Kidney glomerular epithelial cell (primary cell): ENCODE measurements at regions not wholly inside any gene's neighbourhood (a gene's known extent, or its start where the extent isn't known, plus 50 kb on each side); places are given as distances from the start of the nearest gene placed in this dataset.
A peak's percentile ranks its signal among the peaks of the same experiment; 100 is the strongest.

Experiments
- DNase-seq: peaks from one replicate; lab custom pipeline; 2025; lab: John Stamatoyannopoulos, UW

DNA sequence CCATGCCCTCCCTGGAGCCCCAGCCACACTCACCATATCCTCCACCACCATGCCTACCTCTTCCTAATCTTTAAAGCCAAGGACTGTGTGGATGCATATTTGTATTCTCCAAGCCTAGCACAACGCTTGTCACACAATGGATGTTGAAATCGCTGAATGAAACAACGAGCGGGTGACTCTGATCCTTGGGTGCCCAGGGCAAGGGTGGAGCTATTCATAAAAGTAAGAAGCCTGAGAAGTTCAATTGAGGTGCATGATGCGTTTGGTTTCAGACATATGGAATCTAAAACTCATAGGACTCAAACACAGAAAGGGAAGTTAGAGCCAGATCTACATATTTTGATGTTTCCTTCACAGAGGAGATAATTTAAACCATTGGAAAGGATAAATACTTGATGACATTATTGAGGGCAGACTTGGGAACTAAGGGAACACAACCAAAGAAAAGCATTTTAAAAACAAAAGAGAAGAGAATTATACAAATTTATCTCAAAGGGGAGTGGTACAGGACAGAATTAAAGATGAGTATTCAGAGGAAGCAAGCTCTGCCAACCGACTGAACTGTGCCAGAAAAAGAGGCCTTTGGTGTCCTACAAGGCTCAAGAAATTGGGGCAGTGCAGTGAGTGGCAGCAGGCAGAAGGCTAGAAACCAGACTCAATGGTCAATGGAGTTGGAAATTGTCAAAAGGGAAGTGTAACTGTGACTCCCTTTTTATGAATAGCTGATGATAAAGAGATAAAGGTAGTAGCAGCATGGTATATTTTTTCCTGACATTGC is 200.6 kb upstream of the NCKAP5 start:
- DNase-seq: no peak

DNA sequence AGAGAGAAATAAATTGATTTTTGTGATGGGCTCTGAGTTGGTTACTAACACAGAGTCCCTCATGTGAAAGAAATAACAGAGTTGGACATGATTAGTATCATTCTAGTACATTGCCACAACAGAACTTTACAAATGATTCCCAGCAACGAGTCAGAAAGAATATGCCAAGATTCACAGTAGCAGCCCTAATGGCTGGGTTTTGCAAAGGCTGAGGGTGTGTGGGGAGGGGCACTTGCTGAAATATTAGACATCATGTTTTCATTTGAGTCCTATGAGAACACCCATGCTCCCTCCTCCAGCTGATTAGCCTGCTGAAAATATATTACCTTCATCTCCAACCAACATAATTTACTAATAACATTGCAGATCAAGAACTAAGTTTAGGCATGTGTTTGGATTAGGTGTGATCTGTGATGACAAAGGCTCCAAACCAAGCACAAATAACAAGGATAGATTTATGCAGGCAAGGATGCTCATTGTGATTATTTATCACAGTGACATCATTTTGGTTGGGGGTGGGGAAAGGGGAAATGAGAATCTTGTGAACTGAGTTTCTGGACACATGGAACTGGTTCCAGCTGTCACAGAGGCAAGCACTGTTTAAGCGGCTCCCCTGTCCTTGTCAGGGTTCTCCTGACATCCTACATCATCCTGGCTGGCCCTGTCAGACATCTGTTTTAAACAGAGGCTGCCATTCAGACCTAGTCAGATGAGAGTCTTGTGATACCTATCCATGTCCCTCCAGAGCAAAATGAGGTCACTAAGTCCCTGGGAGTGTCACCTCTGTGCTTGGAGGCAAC is 205.8 kb upstream of the NCKAP5 start:
- DNase-seq: no peak

DNA sequence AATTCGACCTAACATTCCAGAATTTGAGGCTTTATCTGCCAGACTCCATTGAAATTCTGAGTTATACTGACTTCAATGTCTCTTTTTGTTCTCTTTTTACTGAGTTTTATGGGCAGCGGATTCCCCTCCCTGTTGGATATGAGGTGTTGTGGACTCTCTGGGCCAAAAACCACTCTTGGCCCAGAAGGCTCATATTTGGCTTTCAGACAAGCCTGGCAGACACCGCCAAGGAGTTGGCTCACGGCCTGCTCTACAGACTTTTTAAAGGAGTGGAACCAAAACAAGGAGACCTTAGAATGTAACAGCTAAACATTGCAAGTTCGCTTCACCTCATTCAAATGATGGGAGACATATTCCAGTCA is 206.4 kb upstream of the NCKAP5 start:
- no peak for DNase-seq

DNA sequence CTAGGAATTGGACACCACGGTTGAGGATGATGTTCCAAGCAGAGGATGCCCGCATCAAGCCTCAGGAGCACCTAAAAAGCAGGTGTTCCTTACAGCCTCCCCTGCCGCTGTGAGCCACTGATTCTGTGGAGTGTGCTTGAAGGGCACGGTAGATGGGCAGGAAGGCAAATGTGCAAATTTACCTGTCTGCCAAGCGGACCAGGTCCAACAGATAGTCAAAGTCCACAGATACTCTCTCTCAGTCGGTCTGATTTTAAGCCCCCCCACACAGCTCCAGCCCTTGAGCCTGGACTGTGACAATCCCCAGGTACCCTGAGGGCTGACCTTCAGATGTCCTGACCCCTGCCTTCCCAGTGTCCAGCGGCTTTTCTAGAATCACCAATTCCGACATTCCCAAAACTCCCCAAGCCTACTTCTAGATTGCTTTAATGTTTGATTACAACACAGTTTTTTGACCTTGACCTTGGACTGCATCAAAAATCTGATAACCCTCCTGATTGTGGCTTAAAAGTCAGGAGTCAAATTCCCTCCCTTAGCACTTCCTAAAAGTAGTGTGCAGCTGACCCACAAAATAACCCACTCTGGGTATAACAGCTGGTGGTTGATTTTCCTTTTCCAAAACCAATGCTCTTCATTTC is 208.8 kb upstream of the NCKAP5 start:
- no peak for DNase-seq

DNA sequence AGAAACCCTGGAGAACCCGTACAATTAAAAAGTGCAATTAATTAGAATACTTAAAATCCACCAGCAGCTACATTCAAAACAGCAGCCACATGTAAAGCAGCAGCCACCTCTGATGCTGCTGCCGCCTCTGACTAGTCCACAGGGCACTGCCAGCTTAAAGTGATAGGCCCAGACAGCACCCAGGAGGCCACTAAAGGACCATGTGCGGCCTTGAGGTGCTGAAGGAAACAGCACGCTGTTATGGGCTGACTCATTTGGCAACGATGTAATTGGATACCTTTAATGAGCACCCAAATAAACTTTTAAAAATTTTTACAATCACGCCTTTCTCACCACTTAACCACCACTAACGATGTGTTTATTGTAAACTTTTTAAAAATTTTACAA is 209.3 kb upstream of the NCKAP5 start:
- DNase-seq: no peak

DNA sequence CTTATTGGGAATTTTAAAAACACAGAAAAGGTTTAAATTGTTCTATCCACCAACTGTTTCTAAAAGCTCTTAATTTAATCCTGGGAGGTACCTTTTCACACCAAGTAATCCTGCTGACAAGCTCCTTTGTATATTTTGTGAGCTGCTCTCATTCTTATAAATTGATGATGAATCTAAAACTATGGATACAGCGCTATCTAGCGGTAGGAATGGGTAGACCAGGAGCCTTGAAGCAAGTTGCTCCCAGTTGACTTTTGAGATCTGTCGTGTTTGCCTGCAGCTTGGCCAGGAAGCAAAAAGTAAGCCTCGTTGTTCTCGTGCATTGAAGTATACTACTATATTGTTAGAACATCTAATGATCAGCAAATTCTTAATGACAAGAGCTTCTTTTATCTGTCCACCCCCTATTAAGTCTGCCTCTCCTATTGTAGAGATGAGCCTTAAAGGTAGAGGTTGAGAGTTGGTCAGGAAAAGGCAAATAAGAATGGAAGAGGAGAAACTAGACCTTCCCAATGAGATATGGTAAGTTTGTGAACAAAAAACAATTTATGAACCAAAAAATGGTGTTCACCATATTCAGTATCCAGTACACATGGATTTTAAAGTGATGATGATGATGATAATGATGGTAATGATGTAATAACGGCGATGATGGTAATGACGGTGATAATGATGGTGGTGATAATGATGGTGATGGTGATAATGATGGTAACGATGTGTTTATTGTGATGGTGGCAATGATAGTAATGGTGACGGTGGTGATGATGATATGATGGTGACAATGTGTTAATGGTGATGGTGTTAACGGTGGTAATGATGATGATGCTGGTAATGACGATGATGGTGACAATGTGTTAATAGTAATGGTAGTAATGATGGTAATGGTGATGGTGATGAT is 212.1 kb upstream of the NCKAP5 start:
- DNase-seq: peak; percentile 90

DNA sequence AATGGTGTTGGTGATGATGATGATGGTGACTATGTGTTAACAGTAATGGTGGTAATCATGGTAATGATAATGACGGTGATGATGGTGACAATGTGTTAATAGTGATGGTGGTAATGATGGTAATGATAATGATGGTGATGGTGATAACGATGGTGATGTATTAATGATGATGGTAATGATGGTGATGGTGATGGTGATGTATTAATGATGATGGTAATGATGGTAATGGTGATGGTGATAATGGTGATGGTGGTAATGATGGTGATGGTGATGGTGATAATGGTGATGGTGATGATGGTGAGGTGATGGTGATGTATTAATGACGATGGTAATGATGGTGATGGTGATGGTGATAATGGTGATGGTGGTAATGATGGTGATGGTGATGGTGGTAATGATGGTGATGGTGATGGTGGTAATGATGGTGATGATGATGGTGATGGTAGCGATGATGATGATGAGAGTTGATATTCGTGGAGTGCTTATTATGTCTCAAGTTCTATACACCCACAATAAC is 212.8 kb upstream of the NCKAP5 start:
- DNase-seq: no peak

DNA sequence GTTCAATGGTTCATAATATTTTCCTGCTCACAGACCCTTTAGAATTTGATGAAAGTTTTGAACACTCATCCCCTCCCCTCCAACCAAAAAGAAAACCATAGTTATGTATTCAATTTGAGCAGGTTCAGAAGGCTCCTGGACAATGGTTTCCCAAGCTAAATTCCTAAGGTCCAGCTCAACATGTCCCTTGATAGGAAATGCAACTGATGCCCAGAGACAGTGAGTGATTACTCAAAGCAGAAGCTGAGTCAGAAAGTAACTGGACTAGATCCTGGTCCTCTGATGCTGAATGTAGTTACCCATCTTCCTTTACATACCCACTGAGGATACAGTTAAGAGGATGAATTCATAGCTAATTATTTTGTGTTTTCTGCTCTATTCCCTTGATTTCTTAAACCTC is 218.9 kb upstream of the NCKAP5 start:
- peak; percentile 5 for DNase-seq

DNA sequence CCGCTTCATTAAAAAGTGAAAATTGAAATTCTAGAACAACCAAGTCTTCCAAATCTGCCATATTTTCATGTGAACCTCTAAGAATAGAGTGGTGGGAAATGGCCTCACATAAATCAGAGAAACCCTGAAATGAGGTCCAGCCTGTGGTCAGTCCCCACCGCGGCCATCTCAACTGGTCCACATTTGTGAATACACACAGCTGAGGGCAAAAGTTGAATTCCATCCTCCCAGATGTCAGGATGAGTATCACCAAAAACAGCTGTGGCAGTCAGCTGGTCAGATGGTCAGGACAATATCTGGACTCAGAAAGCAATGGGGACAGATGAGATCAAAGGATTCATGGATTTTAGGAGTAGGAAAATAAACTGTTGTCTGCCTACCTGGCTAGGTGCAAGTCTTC is 219.4 kb upstream of the NCKAP5 start:
- no peak for DNase-seq

DNA sequence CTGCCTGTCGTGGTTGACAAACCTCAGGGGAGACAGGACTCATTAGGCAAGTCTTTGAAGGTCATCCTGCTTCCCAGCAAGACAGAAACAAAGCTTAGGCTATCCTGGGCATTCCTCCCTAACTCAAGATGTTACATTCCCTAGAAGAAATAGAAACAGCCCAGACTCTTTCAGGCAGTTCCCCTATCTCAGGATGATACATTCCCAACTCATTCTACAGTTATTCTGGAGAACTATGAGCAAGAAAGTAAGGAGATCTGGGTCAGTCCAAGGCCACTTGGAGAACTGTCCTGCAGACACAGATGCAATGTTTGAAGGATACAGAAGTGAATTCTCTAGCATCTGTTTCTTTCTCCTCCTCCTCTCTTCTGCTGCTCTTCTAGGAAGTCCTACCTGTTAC is 220.1 kb upstream of the NCKAP5 start:
- no peak for DNase-seq

DNA sequence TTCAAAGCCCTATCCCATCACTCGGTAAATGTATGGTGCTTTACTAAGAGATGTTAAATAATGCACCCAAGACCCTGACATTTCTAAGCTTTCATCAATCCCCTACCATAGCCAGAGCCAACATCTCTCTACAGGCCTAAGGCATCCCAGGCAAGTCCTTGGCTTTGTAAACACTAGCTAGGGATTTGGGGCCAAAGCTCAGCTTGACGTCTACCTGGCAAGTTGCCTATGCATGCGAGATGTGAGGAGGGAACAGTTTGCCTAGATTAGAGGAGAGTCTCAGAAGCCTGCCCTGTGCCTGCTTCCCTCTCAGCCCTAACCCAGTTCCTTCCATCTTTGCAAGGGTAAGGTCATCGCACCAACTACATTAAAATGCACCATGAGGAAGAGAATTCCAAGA is 221.5 kb upstream of the NCKAP5 start:
- no peak for DNase-seq

DNA sequence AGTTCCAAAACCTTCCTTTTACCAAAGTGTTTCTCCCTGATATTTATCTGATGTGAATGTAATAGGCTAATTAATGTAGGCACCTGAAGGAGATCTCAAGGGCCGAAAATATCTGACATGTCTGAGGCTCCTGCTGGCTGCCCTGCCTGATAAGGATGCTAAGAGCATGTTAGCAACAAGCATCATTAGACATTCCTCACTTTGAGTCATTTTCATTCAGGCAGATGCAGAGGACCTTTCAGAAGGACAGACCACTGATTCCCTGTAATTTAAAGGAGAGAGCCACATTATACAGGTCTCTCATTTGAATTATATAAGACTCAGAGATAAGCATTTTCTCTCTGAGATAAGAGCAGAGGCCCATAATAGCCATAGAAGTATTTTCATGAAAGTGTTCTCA is 222.4 kb upstream of the NCKAP5 start:
- DNase-seq: no peak

DNA sequence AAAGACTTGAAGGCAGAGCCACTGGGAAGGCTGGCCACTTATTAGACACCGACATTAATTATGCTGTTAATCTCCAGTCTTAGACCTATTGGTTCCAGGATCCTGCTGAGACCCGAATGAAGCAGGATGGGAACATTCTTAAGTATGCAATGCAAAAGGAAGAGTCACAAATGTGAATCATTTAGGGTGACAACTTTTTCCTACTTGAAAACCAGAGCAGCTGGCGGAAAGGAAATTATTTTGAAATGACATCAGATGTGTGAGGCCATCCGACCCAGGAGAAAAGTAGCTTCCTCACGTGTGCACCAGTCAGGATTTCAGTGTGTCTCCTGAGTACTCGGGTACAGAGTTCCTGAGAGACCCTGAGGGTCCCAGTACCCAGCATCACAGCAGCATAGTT is 222.9 kb upstream of the NCKAP5 start:
- no peak for DNase-seq

DNA sequence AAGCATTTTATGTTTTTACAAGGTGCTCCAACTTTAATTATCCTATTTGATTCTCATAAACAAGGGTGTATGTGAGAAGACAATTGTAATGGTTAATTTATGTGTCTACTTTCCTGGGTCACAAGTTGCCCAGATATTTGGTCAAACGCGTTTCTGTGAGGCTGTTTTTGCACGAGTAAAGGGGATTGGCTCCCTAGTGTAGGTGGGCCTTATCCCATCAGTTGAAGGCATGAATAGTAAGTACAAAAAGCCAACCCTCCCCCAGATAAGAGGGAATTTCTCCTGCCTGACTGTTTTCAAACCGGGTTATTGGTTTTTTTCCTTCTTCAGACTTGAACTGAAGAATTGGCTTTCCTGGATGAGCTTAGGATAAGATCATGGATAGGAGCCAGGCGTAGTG is 224.0 kb upstream of the NCKAP5 start:
- no peak for DNase-seq

DNA sequence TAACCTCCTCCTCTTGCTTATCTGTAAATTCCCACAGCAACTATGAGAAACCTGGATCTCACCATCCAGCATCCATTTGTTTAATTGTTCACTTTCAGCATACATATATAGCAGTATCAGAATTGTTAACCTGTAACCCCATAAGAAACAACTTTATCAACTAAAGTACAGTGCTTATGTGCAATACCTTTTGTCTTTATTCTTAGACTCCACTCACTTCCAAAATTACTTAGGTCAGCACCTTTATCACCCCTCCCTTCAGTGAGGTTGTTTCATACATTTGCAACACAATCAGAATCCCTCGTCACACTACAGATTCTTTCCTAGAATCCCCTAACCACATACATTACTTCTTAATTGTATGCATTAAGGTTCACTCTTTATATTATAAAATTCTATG is 225.9 kb upstream of the NCKAP5 start:
- DNase-seq: no peak

DNA sequence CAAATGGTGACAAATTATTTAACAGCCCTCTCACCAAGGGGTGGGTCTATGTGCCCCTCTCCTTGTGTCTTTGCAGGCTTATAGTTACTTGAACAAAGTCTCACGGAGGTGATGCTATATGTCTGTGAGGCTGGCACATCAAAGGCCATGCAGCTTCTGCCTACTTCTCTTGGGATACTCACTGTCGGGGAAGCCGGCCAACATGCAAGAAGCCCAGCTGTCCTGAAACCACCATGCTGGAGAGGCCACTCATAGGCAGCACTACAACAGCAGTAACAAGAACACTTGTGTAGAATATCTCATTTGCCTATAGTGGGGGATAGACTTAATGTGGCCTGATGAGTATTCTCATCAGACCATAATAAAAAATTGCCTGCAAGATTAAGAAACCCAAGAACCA is 233.7 kb upstream of the NCKAP5 start:
- DNase-seq: no peak

DNA sequence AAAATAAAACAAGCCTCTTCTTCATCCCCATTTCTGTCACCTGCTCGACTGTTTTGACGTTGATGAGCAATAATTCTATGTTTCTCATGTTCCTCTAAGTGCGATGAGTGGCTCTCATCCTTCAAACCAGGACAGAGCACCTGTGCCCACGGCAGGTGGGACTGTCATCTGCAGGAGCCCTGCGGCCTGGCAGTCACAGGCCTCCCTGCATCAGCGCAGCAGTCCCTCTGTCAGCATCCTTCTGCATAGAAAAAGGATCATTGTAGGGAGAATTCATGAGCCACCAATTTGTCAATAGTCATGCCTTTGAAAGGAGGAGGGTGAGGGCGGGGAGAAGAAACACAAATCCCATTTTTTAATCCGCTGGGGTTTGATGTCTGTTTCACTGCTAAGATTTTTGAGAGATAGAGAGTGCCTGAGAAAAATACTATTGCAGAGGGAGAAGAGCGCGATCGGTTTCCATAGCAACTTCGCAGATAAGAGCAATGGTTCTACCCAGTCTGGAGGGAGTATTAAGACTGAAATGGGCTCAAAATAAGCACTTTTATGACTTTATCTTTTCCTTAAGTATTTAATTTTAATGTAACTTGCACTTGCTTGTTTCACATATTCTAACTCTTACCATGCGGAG is 234.3 kb upstream of the NCKAP5 start:
- no peak for DNase-seq

DNA sequence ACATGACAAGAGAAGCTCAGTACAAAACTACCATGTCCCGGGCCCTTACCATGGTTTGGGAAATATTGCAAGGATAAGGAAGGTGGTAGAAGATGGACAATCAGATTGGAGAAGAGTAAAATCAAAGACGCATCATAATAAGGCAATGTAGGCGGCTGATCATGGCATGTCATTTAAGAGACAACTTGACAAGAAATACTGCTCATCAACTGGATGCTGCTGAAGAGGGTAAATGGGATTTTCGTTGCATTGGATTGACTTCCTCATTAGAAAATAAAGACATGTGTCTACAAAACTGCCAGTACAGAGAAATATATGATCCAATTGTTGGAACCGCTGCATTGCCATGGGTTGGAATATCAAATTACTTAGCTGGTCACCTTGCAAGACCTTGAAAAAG is 238.3 kb upstream of the NCKAP5 start:
- DNase-seq: no peak

DNA sequence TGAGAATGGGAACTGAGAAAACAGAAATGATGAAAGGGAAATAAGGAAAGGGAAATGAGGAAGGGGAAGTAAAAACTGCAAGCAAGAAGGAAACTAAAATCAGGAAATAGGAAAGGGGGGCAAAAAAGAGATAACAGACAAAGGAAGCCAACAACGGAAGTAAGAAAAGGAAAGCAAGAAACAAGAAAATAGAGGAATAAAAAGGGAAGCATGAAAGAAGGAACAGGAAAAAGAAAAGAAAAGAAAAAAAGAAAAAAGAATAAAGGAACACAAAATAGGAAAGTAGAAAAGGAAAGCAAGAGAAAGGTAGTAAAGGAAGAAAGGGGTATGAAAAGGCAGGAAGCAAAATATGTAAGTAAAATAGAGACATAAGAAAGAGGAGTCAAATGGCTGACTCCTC is 241.2 kb upstream of the NCKAP5 start:
- no peak for DNase-seq

DNA sequence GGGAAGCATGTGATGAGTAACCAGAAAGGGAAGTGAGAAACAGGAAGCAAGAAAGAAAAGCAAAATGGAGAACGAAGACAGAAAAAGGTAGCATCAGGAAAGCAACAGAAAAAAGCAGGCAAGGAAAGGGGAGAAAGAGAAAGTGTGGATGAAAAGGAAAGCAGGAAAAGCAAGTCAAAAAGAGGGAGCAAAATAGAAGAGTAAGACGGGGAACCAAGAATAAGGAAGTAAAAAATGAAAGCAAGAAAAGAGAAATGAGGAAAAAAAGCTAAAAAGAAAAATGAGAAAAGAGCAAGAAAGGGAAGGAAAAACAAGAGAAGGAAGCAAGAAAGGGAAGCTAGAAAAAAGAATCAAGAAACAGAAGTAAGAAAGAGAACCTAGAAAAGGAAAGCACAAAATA is 242.3 kb upstream of the NCKAP5 start:
- no peak for DNase-seq

DNA sequence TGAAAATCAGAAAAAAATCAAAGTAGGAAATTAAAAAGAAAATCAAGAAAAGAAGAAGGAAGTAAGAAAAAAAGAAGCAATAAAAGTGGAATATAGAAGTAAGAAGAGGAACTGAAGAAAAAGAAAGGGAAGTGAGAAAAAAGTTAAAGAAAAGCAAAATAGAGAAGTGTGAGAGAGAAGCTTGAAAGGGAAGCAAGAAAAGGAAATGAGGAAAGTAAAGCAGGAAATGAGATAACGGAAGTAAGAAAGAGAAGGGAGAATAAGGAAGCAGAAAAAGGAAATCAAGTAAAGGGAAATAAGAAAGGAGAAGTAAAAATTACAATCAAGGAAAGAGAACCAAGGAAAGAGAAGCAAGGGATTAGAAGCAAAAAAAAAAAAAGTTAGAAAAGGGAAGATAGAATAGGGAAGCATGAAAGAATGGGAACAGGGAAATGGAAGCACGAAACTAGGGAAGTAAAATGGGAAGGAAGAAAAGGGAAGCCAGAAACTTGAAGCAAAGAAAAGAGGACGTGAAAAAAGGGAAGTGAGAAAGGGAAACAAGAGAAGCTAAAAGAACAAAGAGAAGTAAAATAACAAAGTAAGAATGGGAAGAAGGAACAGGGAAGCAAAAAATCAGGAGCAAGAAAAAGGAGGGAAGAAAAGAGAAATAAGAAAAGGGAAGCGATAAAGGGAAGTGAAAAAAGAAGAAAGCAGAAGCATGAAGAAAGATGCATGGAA is 243.3 kb upstream of the NCKAP5 start:
- no peak for DNase-seq
